RWPE2 (cell line): ENCODE measurements at regions not wholly inside any gene's neighbourhood (a gene's known extent, or its start where the extent isn't known, plus 50 kb on each side); places are given as distances from the start of the nearest gene placed in this dataset.

Source experiments
- ATAC-seq: fragments of 200-7000 bp; cut with Tn5 transposase; 3 replicates; pipeline ENCODE4 v1.9.1; 2021; ENCODE audit warnings: low read depth
- DNase-seq: peaks from one replicate; pipeline ENCODE4 v3.0.0-alpha.2; 2020; ENCODE audit warnings: low spot score
- H3K27ac ChIP-seq: fragments of 450-650 bp; 2 replicates; pipeline ENCODE4 v1.5.1; 2017; ENCODE audit warnings: mild to moderate bottlenecking; ENCODE audit not compliant: poor library complexity, severe bottlenecking
- H3K27me3 ChIP-seq: fragments of 250-450 bp; sonication (Bioruptor Pico); 2 replicates; pipeline ENCODE4 v1.5.1; 2021; ENCODE audit warnings: mild to moderate bottlenecking, moderate library complexity; ENCODE audit not compliant: insufficient read depth, poor library complexity, severe bottlenecking
- H3K36me3 ChIP-seq: fragments of 250-450 bp; sonication (Bioruptor Pico); 2 replicates; pipeline ENCODE4 v1.5.1; 2020; ENCODE audit warnings: low read depth, mild to moderate bottlenecking, moderate library complexity
- H3K4me1 ChIP-seq: fragments of 250-450 bp; sonication (Bioruptor Pico); 2 replicates; pipeline ENCODE4 v1.5.1; 2021; ENCODE audit warnings: mild to moderate bottlenecking, moderate library complexity; ENCODE audit not compliant: insufficient read depth, poor library complexity, severe bottlenecking
- H3K4me3 ChIP-seq: fragments of 250-450 bp; sonication (Bioruptor Pico); 2 replicates; pipeline ENCODE4 v1.5.1; 2021; ENCODE audit warnings: mild to moderate bottlenecking, moderate library complexity; ENCODE audit not compliant: severe bottlenecking
- H3K9me3 ChIP-seq: fragments of 250-450 bp; sonication (Bioruptor Pico); 2 replicates; pipeline ENCODE4 v1.5.1; 2021; ENCODE audit warnings: mild to moderate bottlenecking, moderate library complexity; ENCODE audit not compliant: severe bottlenecking
- CTCF ChIP-seq: fragments of 450-650 bp; IDR thresholded peaks from one replicate; pipeline ENCODE4 v1.5.1; 2017; ENCODE audit warnings: mild to moderate bottlenecking, moderate library complexity; ENCODE audit not compliant: poor library complexity, severe bottlenecking

GRCh38 chr1:69138172-69138571, 429.6 kb upstream of the LRRC7 start:
- no peak for DNase-seq
- Histone ChIP-seq H3K4me3 (no peak overlapping the region), H3K36me3 (no peaks in the 10 kb centered on the region), H3K27ac (no peak overlapping the region), H3K4me1 (no peaks in the 10 kb centered on the region), H3K9me3 (no peaks in the 10 kb centered on the region), H3K27me3 (no peaks in the 10 kb centered on the region)
- no peak for ATAC-seq
- no peak for TF ChIP-seq CTCF

GRCh38 chr1:69139007-69139406, 428.7 kb upstream of the LRRC7 start:
- no peak for DNase-seq
- H3K4me1 ChIP-seq: no peaks in the 10 kb centered on the region
- H3K4me3 ChIP-seq: no peak overlapping the region
- no peaks in the 10 kb centered on the region for H3K36me3 ChIP-seq
- no peak for TF ChIP-seq CTCF
- no peak overlapping the region for H3K27ac ChIP-seq
- H3K9me3 ChIP-seq: no peaks in the 10 kb centered on the region
- no peak for ATAC-seq
- no peaks in the 10 kb centered on the region for H3K27me3 ChIP-seq

- DNase-seq (no peak), ATAC-seq (no peak)
- Histone ChIP-seq H3K4me1 (no peaks in the 10 kb centered on the region), H3K27ac (no peak overlapping the region), H3K4me3 (no peak overlapping the region), H3K36me3 (no peaks in the 10 kb centered on the region), H3K27me3 (no peaks in the 10 kb centered on the region), H3K9me3 (no peaks in the 10 kb centered on the region)
- TF ChIP-seq CTCF: no peak
Observed at GRCh38 chr1:69146303-69146702, 421.4 kb upstream of the LRRC7 start.

GRCh38 chr1:69148731-69149130, 419.0 kb upstream of the LRRC7 start:
- Histone ChIP-seq H3K27me3 (no peaks in the 10 kb centered on the region), H3K36me3 (no peaks in the 10 kb centered on the region), H3K9me3 (no peaks in the 10 kb centered on the region), H3K4me1 (no peaks in the 10 kb centered on the region), H3K27ac (no peak overlapping the region), H3K4me3 (no peak overlapping the region)
- ATAC-seq (no peak), DNase-seq (no peak)
- TF ChIP-seq CTCF: no peak

- Histone ChIP-seq H3K9me3 (no peaks in the 10 kb centered on the region), H3K36me3 (no peaks in the 10 kb centered on the region), H3K27ac (no peak overlapping the region), H3K4me1 (no peaks in the 10 kb centered on the region), H3K4me3 (no peak overlapping the region), H3K27me3 (no peaks in the 10 kb centered on the region)
- DNase-seq (no peak), ATAC-seq (no peak)
- TF ChIP-seq CTCF: no peak
Observed at GRCh38 chr1:69157046-69157756, 410.5 kb upstream of the LRRC7 start.
